ENCODE measurements at regions not wholly inside any gene's neighbourhood (a gene's known extent, or its start where the extent isn't known, plus 50 kb on each side); places are given as distances from the start of the nearest gene placed in this dataset.
"Not testable (repeated sequence)": the region's sequence is repeated elsewhere in the genome, so short reads cannot be mapped to it uniquely, and the experiment has no call there.

GRCh38 chr18:6525604-6526003, 110.9 kb upstream of the L3MBTL4 start:
- H3K36me3 ChIP-seq (ENCODE audit: insufficient read depth, low read length) = no peaks in the 10 kb centered on the region
- Mint-ChIP-seq H3K27ac (no peak overlapping the region), H3K27me3 (no peaks in the 10 kb centered on the region), H3K4me3 (no peak overlapping the region), H3K36me3 (no peaks in the 10 kb centered on the region), H3K9me3 (peaks cover 2 to 47% (median 15%) of the 10 kb centered on the region in 8 donors), H3K4me1 (no peaks in the 10 kb centered on the region)
- no peaks in the 10 kb centered on the region for H3K27me3 ChIP-seq (ENCODE audit: insufficient read depth, low read length)
- ChIA-PET POLR2A (ENCODE audit: partially characterized antibody) (no interaction called here), CTCF (ENCODE audit: partially characterized antibody) (no interaction called here)
- no peak overlapping the region for H3K27ac ChIP-seq (ENCODE audit: low read depth, low read length)
- no peaks in the 10 kb centered on the region for H3K9me3 ChIP-seq (ENCODE audit: control insufficient read depth in 1 of 2, low read length in 2 of 2)
- no peak for DNase-seq
- intact Hi-C loops (cut with micrococcal nuclease) = no loop called here
- H3K4me3 ChIP-seq (ENCODE audit: low read length in 2 of 2) = no peak overlapping the region
- H3K4me1 ChIP-seq (ENCODE audit: insufficient read depth, low read length) = no peaks in the 10 kb centered on the region

GRCh38 chr18:6537475-6537874, 122.8 kb upstream of the L3MBTL4 start:
- intact Hi-C loops (cut with micrococcal nuclease) = no loop called here
- no peak for DNase-seq
- CTCF ChIA-PET (ENCODE audit: partially characterized antibody) = no interaction called here
- POLR2A ChIA-PET (ENCODE audit: partially characterized antibody) = no interaction called here
- no peaks in the 10 kb centered on the region for H3K27me3 ChIP-seq (ENCODE audit: insufficient read depth, low read length)
- Mint-ChIP-seq H3K36me3 (no peaks in the 10 kb centered on the region), H3K27me3 (peaks cover 0 to 2% of the 10 kb centered on the region in 2 donors), H3K9me3 (peaks cover 0 to 7% (median 3%) of the 10 kb centered on the region in 8 donors), H3K4me1 (no peaks in the 10 kb centered on the region), H3K4me3 (no peak overlapping the region), H3K27ac (no peak overlapping the region)
- no peak overlapping the region for H3K27ac ChIP-seq (ENCODE audit: low read depth, low read length)
- no peaks in the 10 kb centered on the region for H3K9me3 ChIP-seq (ENCODE audit: control insufficient read depth in 1 of 2, low read length in 2 of 2)
- no peaks in the 10 kb centered on the region for H3K4me1 ChIP-seq (ENCODE audit: insufficient read depth, low read length)
- H3K4me3 ChIP-seq (ENCODE audit: low read length in 2 of 2) = no peak overlapping the region
- H3K36me3 ChIP-seq (ENCODE audit: insufficient read depth, low read length) = no peaks in the 10 kb centered on the region

GRCh38 chr18:6541131-6541679, 126.5 kb upstream of the L3MBTL4 start:
- H3K4me3 ChIP-seq (ENCODE audit: low read length in 2 of 2); H3K9me3 Mint-ChIP-seq; H3K9me3 ChIP-seq (ENCODE audit: control insufficient read depth in 1 of 2, low read length in 2 of 2); H3K27ac Mint-ChIP-seq; H3K27me3 Mint-ChIP-seq; H3K4me1 Mint-ChIP-seq; H3K4me3 Mint-ChIP-seq; H3K4me1 ChIP-seq (ENCODE audit: insufficient read depth, low read length); POLR2A ChIA-PET (ENCODE audit: partially characterized antibody); H3K27me3 ChIP-seq (ENCODE audit: insufficient read depth, low read length); H3K36me3 Mint-ChIP-seq; DNase-seq; H3K27ac ChIP-seq (ENCODE audit: low read depth, low read length); H3K36me3 ChIP-seq (ENCODE audit: insufficient read depth, low read length); CTCF ChIA-PET (ENCODE audit: partially characterized antibody); intact Hi-C loops (cut with micrococcal nuclease): not testable (repeated sequence)

- no peak overlapping the region for H3K27ac Mint-ChIP-seq
- ChIA-PET CTCF (ENCODE audit: partially characterized antibody) (no interaction called here), POLR2A (ENCODE audit: partially characterized antibody) (no interaction called here)
- intact Hi-C loops (cut with micrococcal nuclease) = no loop called here
- H3K9me3 Mint-ChIP-seq = peaks cover 0 to 6% (median under 1%) of the 10 kb centered on the region in 8 donors
- H3K4me3 Mint-ChIP-seq = no peak overlapping the region
- Histone ChIP-seq H3K4me1 (ENCODE audit: insufficient read depth, low read length) (no peaks in the 10 kb centered on the region), H3K27ac (ENCODE audit: low read depth, low read length) (no peak overlapping the region), H3K9me3 (ENCODE audit: control insufficient read depth in 1 of 2, low read length in 2 of 2) (no peaks in the 10 kb centered on the region), H3K4me3 (ENCODE audit: low read length in 2 of 2) (no peak overlapping the region), H3K27me3 (ENCODE audit: insufficient read depth, low read length) (no peaks in the 10 kb centered on the region), H3K36me3 (ENCODE audit: insufficient read depth, low read length) (no peaks in the 10 kb centered on the region)
- H3K27me3 Mint-ChIP-seq = peaks cover 0 to 2% of the 10 kb centered on the region in 2 donors
- DNase-seq = no peak
- H3K36me3 Mint-ChIP-seq = no peaks in the 10 kb centered on the region
- H3K4me1 Mint-ChIP-seq = no peaks in the 10 kb centered on the region
Measured at GRCh38 chr18:6542296-6542695, 127.6 kb upstream of the L3MBTL4 start.

- Mint-ChIP-seq H3K27me3 (peaks cover 0 to 2% of the 10 kb centered on the region in 2 donors), H3K4me1 (no peaks in the 10 kb centered on the region), H3K4me3 (no peak overlapping the region), H3K36me3 (no peaks in the 10 kb centered on the region), H3K9me3 (peaks cover 0 to 6% (median under 1%) of the 10 kb centered on the region in 8 donors), H3K27ac (no peak overlapping the region)
- ChIA-PET CTCF (ENCODE audit: partially characterized antibody) (no interaction called here), POLR2A (ENCODE audit: partially characterized antibody) (no interaction called here)
- H3K27ac ChIP-seq (ENCODE audit: low read depth, low read length) = no peak overlapping the region
- no peak overlapping the region for H3K4me3 ChIP-seq (ENCODE audit: low read length in 2 of 2)
- H3K9me3 ChIP-seq (ENCODE audit: control insufficient read depth in 1 of 2, low read length in 2 of 2) = no peaks in the 10 kb centered on the region
- DNase-seq = no peak
- no peaks in the 10 kb centered on the region for H3K4me1 ChIP-seq (ENCODE audit: insufficient read depth, low read length)
- H3K36me3 ChIP-seq (ENCODE audit: insufficient read depth, low read length) = no peaks in the 10 kb centered on the region
- no peaks in the 10 kb centered on the region for H3K27me3 ChIP-seq (ENCODE audit: insufficient read depth, low read length)
- intact Hi-C loops (cut with micrococcal nuclease) = no loop called here
Measured at GRCh38 chr18:6543330-6543908, 128.7 kb upstream of the L3MBTL4 start.

- Mint-ChIP-seq H3K36me3 (no peaks in the 10 kb centered on the region), H3K27ac (no peak overlapping the region), H3K9me3 (peaks cover 0 to 4% (median 3%) of the 10 kb centered on the region in 8 donors), H3K4me3 (no peak overlapping the region), H3K4me1 (no peaks in the 10 kb centered on the region), H3K27me3 (no peaks in the 10 kb centered on the region)
- ChIA-PET POLR2A (ENCODE audit: partially characterized antibody) (no interaction called here), CTCF (ENCODE audit: partially characterized antibody) (no interaction called here)
- H3K9me3 ChIP-seq (ENCODE audit: control insufficient read depth in 1 of 2, low read length in 2 of 2) = no peaks in the 10 kb centered on the region
- H3K4me1 ChIP-seq (ENCODE audit: insufficient read depth, low read length) = no peaks in the 10 kb centered on the region
- H3K36me3 ChIP-seq (ENCODE audit: insufficient read depth, low read length) = no peaks in the 10 kb centered on the region
- no peak for DNase-seq
- intact Hi-C loops (cut with micrococcal nuclease) = no loop called here
- H3K4me3 ChIP-seq (ENCODE audit: low read length in 2 of 2) = no peak overlapping the region
- H3K27ac ChIP-seq (ENCODE audit: low read depth, low read length) = no peak overlapping the region
- no peaks in the 10 kb centered on the region for H3K27me3 ChIP-seq (ENCODE audit: insufficient read depth, low read length)
Measured at GRCh38 chr18:6546229-6546628, 131.5 kb upstream of the L3MBTL4 start.

- H3K36me3 Mint-ChIP-seq = no peaks in the 10 kb centered on the region
Measured at GRCh38 chr18:6547476-6547875, 132.8 kb upstream of the L3MBTL4 start.

More at GRCh38 chr18:6547476-6547875, 132.8 kb upstream of the L3MBTL4 start:
- no peak for DNase-seq
- Histone ChIP-seq H3K4me1 (ENCODE audit: insufficient read depth, low read length) (no peaks in the 10 kb centered on the region), H3K27ac (ENCODE audit: low read depth, low read length) (no peak overlapping the region), H3K9me3 (ENCODE audit: control insufficient read depth in 1 of 2, low read length in 2 of 2) (no peaks in the 10 kb centered on the region), H3K4me3 (ENCODE audit: low read length in 2 of 2) (no peak overlapping the region), H3K27me3 (ENCODE audit: insufficient read depth, low read length) (no peaks in the 10 kb centered on the region), H3K36me3 (ENCODE audit: insufficient read depth, low read length) (no peaks in the 10 kb centered on the region)
- no peak overlapping the region for H3K27ac Mint-ChIP-seq
- H3K4me3 Mint-ChIP-seq = no peak overlapping the region
- intact Hi-C loops (cut with micrococcal nuclease) = no loop called here
- CTCF ChIA-PET (ENCODE audit: partially characterized antibody) = no interaction called here
- peaks cover 0 to 4% (median 3%) of the 10 kb centered on the region in 8 donors for H3K9me3 Mint-ChIP-seq
- POLR2A ChIA-PET (ENCODE audit: partially characterized antibody) = no interaction called here
- H3K27me3 Mint-ChIP-seq = no peaks in the 10 kb centered on the region
- no peaks in the 10 kb centered on the region for H3K4me1 Mint-ChIP-seq
